Ovary (tissue), 7 donors: ENCODE measurements at regions not wholly inside any gene's neighbourhood (a gene's known extent, or its start where the extent isn't known, plus 50 kb on each side); places are given as distances from the start of the nearest gene placed in this dataset.

ENCODE experiments used
- DNase-seq, 5 donors: peaks; one replicate each; pipeline ENCODE4 v3.0.0-alpha.2; 2019 to 2020
- H3K27ac ChIP-seq, 2 donors: fragments of 200-600 bp; one replicate each; pipeline versions ENCODE4 v1.5.1 to v1.8.0; 2019 to 2022
- H3K27me3 ChIP-seq: fragments of 200-600 bp; one replicate; pipeline ENCODE4 v1.8.0; 2022
- H3K36me3 ChIP-seq: fragments of 200-600 bp; sonication (generic); one replicate; pipeline ENCODE4 v1.5.1; 2019
- H3K4me1 ChIP-seq: one replicate; pipeline ENCODE4 v1.8.1; 2013; ENCODE audit warnings: mild to moderate bottlenecking, moderate library complexity; ENCODE audit not compliant: insufficient read depth
- H3K4me3 ChIP-seq: fragments of 200-600 bp; sonication (generic); one replicate; pipeline ENCODE4 v1.5.1; 2017
- H3K9me3 ChIP-seq, 2 donors: fragments of 200-600 bp in 1 of 2; sonication (generic) in 1 of 2; one replicate each; pipeline versions ENCODE4 v1.5.1 to v1.8.1; 2013 to 2019; ENCODE audit warnings: mild to moderate bottlenecking in 1 of 2, moderate library complexity in 1 of 2
- EP300 ChIP-seq: sonication (generic); formaldehyde crosslinking; IDR thresholded peaks from one replicate; pipeline ENCODE4 v1.6.1; 2017; ENCODE audit warnings: antibody characterized with exemption
- POLR2A ChIP-seq: fragments of 450-650 bp; IDR thresholded peaks from one replicate; pipeline ENCODE4 v1.6.1; 2017; ENCODE audit warnings: antibody characterized with exemption, mild to moderate bottlenecking, moderate library complexity
- WGBS, 3 donors: extraction: QIAGEN DNeasy Blood & Tissue Kit in 1 of 3; methylation state at CpG; one replicate each; pipeline versions ENCODE4 v1.1.5 to v1.1.7; 2013 to 2017; 5-methylcytosine and 5-hydroxymethylcytosine counted together
- intact Hi-C, 4 donors: fragments of 100-400 bp; cut with DNase I; formaldehyde crosslinking; loops; one replicate each; pipeline versions ENCODE4 v1.11.0 to v1.15.1; 2022 to 2023
- TF ChIP-seq, protein P1 (sequence below), 3 donors: fragments of 450-650 bp in 2 of 3; fragments of 200-600 bp in 1 of 3; IDR thresholded peaks; one replicate each; pipeline versions ENCODE4 v1.5.1 to v1.8.0; 2016 to 2022; ENCODE audit warnings: antibody characterized with exemption in 3 of 3, mild to moderate bottlenecking in 1 of 3
- donor health status: DM: no; HTN: no; CAD: no; lungs with moderate emphysema.
- donor health status: DM: no; HTN: no; CAD: no.
- donor health status: Bipolar disorder and iron deficiency.
- donor health status: DM: no; HTN: no; CAD: no.
- donor health status: DM: yes; HTN: yes; CAD: no.

DNA sequence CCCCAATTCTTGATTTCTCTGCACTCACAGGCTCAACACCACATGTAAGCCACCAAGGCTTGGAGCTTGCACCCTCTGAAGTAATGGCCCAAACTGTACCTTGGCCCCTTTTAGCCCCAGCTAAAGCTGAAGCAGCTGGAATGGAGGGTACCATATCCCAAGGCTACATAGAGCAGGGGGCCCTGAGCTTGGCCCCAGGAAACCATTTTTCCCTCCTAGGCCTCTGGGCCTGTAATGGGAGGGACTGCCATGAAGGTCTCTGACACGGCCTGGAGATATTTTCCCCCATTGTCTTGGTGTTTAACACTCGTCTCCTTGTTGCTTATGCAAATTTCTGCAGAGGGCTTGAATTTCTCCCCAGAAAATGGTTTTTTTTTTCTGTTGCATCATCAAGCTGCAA is 69.7 kb downstream of the SKA1 start:
- Histone ChIP-seq H3K27ac (no peak overlapping the region), H3K4me1 (no peaks in the 10 kb centered on the region), H3K4me3 (no peak overlapping the region), H3K36me3 (no peaks in the 10 kb centered on the region), H3K9me3 (no peaks in the 10 kb centered on the region), H3K27me3 (no peaks in the 10 kb centered on the region)
- intact Hi-C loops, result no loop called here
- no peak for DNase-seq
- TF ChIP-seq POLR2A, result no peak
- TF ChIP-seq, protein P1, sequence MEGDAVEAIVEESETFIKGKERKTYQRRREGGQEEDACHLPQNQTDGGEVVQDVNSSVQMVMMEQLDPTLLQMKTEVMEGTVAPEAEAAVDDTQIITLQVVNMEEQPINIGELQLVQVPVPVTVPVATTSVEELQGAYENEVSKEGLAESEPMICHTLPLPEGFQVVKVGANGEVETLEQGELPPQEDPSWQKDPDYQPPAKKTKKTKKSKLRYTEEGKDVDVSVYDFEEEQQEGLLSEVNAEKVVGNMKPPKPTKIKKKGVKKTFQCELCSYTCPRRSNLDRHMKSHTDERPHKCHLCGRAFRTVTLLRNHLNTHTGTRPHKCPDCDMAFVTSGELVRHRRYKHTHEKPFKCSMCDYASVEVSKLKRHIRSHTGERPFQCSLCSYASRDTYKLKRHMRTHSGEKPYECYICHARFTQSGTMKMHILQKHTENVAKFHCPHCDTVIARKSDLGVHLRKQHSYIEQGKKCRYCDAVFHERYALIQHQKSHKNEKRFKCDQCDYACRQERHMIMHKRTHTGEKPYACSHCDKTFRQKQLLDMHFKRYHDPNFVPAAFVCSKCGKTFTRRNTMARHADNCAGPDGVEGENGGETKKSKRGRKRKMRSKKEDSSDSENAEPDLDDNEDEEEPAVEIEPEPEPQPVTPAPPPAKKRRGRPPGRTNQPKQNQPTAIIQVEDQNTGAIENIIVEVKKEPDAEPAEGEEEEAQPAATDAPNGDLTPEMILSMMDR (IDR thresholded peaks at IDR 0.05), result no peak
- no peak for TF ChIP-seq EP300
- WGBS, 3 donors, result 74 to 75% (median 75%) methylated on average over 2 of the region's 2 CpGs

DNA sequence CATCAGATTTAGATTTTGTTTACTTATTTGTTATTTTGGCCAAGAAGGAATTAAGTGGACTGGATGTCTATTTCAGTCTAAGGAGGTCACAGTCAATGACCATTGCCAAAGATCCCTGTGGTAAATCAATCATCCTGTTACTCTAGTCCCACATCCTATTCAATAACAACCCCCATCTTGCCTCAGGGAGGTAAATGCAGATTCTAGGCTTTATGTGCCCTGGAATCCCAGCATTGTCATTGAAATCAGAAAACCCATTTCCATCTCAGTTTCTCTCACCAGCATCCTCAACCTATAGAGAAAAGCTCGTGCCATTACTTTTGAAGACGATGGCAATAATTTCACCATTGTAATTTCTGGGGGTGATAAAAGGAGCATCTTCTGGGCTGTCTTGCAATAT is 71.8 kb downstream of the SKA1 start:
- Histone ChIP-seq H3K4me1 (no peaks in the 10 kb centered on the region), H3K36me3 (no peaks in the 10 kb centered on the region), H3K27me3 (no peaks in the 10 kb centered on the region), H3K9me3 (no peaks in the 10 kb centered on the region), H3K27ac (no peak overlapping the region), H3K4me3 (no peak overlapping the region)
- WGBS, 3 donors, result 78 to 86% (median 84%) methylated on average over 2 of the region's 2 CpGs
- intact Hi-C loops, result no loop called here
- TF ChIP-seq, protein P1 (IDR thresholded peaks at IDR 0.05), result no peak
- TF ChIP-seq POLR2A (no peak), EP300 (no peak)
- no peak for DNase-seq

DNA sequence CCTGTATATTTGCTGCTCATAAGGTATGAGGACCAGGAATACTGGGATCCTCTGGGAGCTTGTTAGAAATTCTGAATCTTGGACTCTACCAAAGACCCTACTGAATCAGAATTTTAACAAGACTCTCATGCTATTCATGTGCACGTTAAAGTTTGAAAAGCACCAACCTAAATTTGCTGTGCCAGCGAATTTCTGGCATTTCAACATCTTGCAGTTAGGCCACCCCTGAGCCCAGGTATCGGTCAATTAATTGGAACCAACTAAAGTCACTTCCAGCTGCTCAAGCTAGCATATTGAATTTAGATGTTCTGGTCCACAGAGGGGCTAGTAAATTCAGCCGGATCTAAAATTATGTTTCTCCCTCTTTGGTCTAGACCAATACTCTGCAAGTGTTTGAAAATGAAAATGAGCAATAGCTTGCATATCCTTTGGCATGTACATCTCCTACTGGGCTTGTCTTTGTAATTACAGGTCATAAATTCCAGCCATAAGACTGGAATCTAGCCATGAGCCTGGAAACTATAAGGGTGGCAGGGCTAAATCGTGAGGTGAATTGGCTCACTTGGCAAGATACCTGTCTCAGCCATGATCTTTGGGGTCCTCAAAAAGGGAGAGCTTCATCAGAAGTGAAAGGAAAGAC is 72.4 kb downstream of the SKA1 start:
- Histone ChIP-seq H3K27me3 (no peaks in the 10 kb centered on the region), H3K27ac (no peak overlapping the region), H3K4me3 (no peak overlapping the region), H3K9me3 (no peaks in the 10 kb centered on the region), H3K4me1 (no peaks in the 10 kb centered on the region), H3K36me3 (no peaks in the 10 kb centered on the region)
- WGBS, 3 donors, result 74 to 78% (median 75%) methylated on average over 5 of the region's 5 CpGs
- DNase-seq, result no peak
- intact Hi-C loops, result no loop called here
- TF ChIP-seq EP300 (no peak), POLR2A (no peak)
- TF ChIP-seq, protein P1 (IDR thresholded peaks at IDR 0.05), result no peak

DNA sequence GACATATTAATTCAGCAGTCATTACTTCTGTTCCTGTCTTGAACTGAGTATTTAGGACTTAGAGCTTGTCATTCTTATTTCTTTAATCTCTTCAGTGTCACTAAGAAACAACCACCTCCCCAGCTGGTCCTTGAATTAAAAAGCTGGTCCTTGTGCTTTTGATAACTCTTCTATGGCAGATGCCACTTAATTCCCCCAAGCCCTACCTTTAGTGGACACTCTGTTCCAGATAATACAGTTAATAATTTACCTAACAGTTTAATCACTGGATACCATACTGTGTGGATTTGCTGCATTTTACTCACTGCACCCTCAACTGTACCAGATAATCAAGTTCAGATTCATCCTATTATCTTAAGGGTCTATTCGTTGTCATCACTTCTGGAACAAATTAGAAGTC is 73.1 kb downstream of the SKA1 start:
- Histone ChIP-seq H3K36me3 (no peaks in the 10 kb centered on the region), H3K27me3 (no peaks in the 10 kb centered on the region), H3K4me1 (no peaks in the 10 kb centered on the region), H3K9me3 (no peaks in the 10 kb centered on the region), H3K27ac (no peak overlapping the region), H3K4me3 (no peak overlapping the region)
- intact Hi-C loops, result no loop called here
- TF ChIP-seq, protein P1 (IDR thresholded peaks at IDR 0.05), result no peak
- no peak for TF ChIP-seq EP300
- no peak for TF ChIP-seq POLR2A
- 54 to 77% (median 72%) methylated on average over 1 of the region's 1 CpG for WGBS, 3 donors
- no peak for DNase-seq
